MM.1S (cell line): ENCODE measurements at regions not wholly inside any gene's neighbourhood (a gene's known extent, or its start where the extent isn't known, plus 50 kb on each side); places are given as distances from the start of the nearest gene placed in this dataset.

ENCODE experiments used
- DNase-seq: peaks from one replicate; pipeline ENCODE4 v3.0.0-alpha.2; 2015
- H2AFZ ChIP-seq: fragments of 300-600 bp; sonication (generic); 2 replicates; pipeline ENCODE4 v1.6.0; 2016; ENCODE audit warnings: antibody characterized with exemption, low read length
- H3F3A ChIP-seq: fragments of 300-600 bp; sonication (generic); 2 replicates; pipeline ENCODE4 v1.6.1; 2016; ENCODE audit warnings: mild to moderate bottlenecking, antibody characterized with exemption, low read length, moderate library complexity, mixed read lengths; ENCODE audit not compliant: insufficient read depth
- H3K27ac ChIP-seq: fragments of 300-600 bp; sonication (generic); 2 replicates; pipeline ENCODE4 v1.5.1; 2016; ENCODE audit warnings: mild to moderate bottlenecking, low read length
- H3K27me3 ChIP-seq: fragments of 300-600 bp; sonication (generic); replicated peaks from 2 replicates; pipeline ENCODE4 v1.6.0; 2016; ENCODE audit warnings: low read length; ENCODE audit not compliant: insufficient read depth
- H3K36me3 ChIP-seq: fragments of 300-600 bp; sonication (generic); replicated peaks from 2 replicates; pipeline ENCODE4 v1.6.1; 2016; ENCODE audit warnings: mild to moderate bottlenecking, low read length, mixed read lengths; ENCODE audit not compliant: insufficient read depth
- H3K4me1 ChIP-seq: fragments of 300-600 bp; sonication (generic); 2 replicates; pipeline ENCODE4 v1.6.1; 2016; ENCODE audit warnings: low read length, mixed read lengths
- H3K4me2 ChIP-seq: fragments of 300-600 bp; sonication (generic); 2 replicates; pipeline ENCODE4 v1.6.0; 2016; ENCODE audit warnings: low read depth, low read length
- H3K4me3 ChIP-seq: fragments of 300-600 bp; sonication (generic); 2 replicates; pipeline ENCODE4 v1.5.1; 2016; ENCODE audit warnings: low read length, mixed read lengths
- H3K79me2 ChIP-seq: fragments of 300-600 bp; sonication (generic); 2 replicates; pipeline ENCODE4 v1.6.1; 2016; ENCODE audit warnings: mixed run types, low read length, mixed read lengths
- H3K9ac ChIP-seq: fragments of 300-600 bp; sonication (generic); 2 replicates; pipeline ENCODE4 v1.6.1; 2016; ENCODE audit warnings: low read length, mixed read lengths
- H3K9me2 ChIP-seq: fragments of 300-600 bp; sonication (generic); replicated peaks from 2 replicates; pipeline ENCODE4 v1.6.1; 2016; ENCODE audit warnings: mild to moderate bottlenecking, low read length, mixed read lengths; ENCODE audit not compliant: insufficient read depth
- H3K9me3 ChIP-seq: fragments of 300-600 bp; sonication (generic); replicated peaks from 2 replicates; pipeline ENCODE4 v1.6.1; 2016; ENCODE audit warnings: mild to moderate bottlenecking, low read length, mixed read lengths; ENCODE audit not compliant: insufficient read depth
- H4K20me1 ChIP-seq: fragments of 300-600 bp; sonication (generic); 2 replicates; pipeline ENCODE4 v1.6.1; 2016; ENCODE audit warnings: mild to moderate bottlenecking, low read length, moderate library complexity, mixed read lengths; ENCODE audit not compliant: insufficient read depth
- CTCF ChIP-seq: fragments of 300-600 bp; sonication (generic); IDR thresholded peaks from 2 replicates; pipeline ENCODE4 v1.5.1; 2016; ENCODE audit warnings: antibody characterized with exemption, low read length, mixed read lengths
- EZH2 ChIP-seq: fragments of 300-600 bp; sonication (generic); optimal IDR thresholded peaks from 2 replicates; pipeline ENCODE3; 2017; ENCODE audit warnings: low read depth, mild to moderate bottlenecking, antibody characterized with exemption, low read length, mixed read lengths
- EZH2phosphoT487 ChIP-seq: fragments of 300-600 bp; sonication (generic); IDR thresholded peaks from 2 replicates; pipeline ENCODE4 v1.6.1; 2018; ENCODE audit warnings: antibody characterized with exemption, low read length

- no peaks in the 10 kb centered on the region for H3K36me3 ChIP-seq
- no peak overlapping the region for H3K9ac ChIP-seq
- H3K27me3 ChIP-seq = no peaks in the 10 kb centered on the region
- H3K27ac ChIP-seq = no peak overlapping the region
- DNase-seq = no peak
- H4K20me1 ChIP-seq = no peaks in the 10 kb centered on the region
- H2AFZ ChIP-seq = no peak overlapping the region
- H3K9me2 ChIP-seq = no peaks in the 10 kb centered on the region
- TF ChIP-seq CTCF (no peak), EZH2phosphoT487 (no peak), EZH2 (no peak)
- no peaks in the 10 kb centered on the region for H3K79me2 ChIP-seq
- no peak overlapping the region for H3K4me3 ChIP-seq
- H3K4me2 ChIP-seq = no peak overlapping the region
- H3F3A ChIP-seq = no peaks in the 10 kb centered on the region
- H3K4me1 ChIP-seq = no peaks in the 10 kb centered on the region
- no peaks in the 10 kb centered on the region for H3K9me3 ChIP-seq
Measured at GRCh38 chr4:35237924-35238323, 1006.4 kb downstream of the ARAP2 start.

- Histone ChIP-seq H3F3A (no peaks in the 10 kb centered on the region), H3K4me3 (no peak overlapping the region), H3K36me3 (no peaks in the 10 kb centered on the region), H3K4me2 (no peak overlapping the region), H3K9me3 (no peaks in the 10 kb centered on the region), H3K9me2 (no peaks in the 10 kb centered on the region), H3K27ac (no peak overlapping the region), H3K9ac (no peak overlapping the region), H2AFZ (no peak overlapping the region), H3K27me3 (no peaks in the 10 kb centered on the region), H3K79me2 (no peaks in the 10 kb centered on the region), H3K4me1 (no peaks in the 10 kb centered on the region), H4K20me1 (no peaks in the 10 kb centered on the region)
- TF ChIP-seq CTCF (no peak), EZH2 (no peak), EZH2phosphoT487 (no peak)
- DNase-seq = no peak
Measured at GRCh38 chr4:35238793-35239192, 1005.5 kb downstream of the ARAP2 start.

GRCh38 chr4:35246493-35246892, 997.8 kb downstream of the ARAP2 start:
- no peak overlapping the region for H2AFZ ChIP-seq
- no peak for TF ChIP-seq CTCF
- no peak for TF ChIP-seq EZH2
- TF ChIP-seq EZH2phosphoT487 = no peak

More at GRCh38 chr4:35246493-35246892, 997.8 kb downstream of the ARAP2 start:
- H3K79me2 ChIP-seq = no peaks in the 10 kb centered on the region
- no peaks in the 10 kb centered on the region for H4K20me1 ChIP-seq
- DNase-seq = no peak
- H3K4me3 ChIP-seq = no peak overlapping the region
- no peak overlapping the region for H3K27ac ChIP-seq
- no peaks in the 10 kb centered on the region for H3K27me3 ChIP-seq
- H3K36me3 ChIP-seq = no peaks in the 10 kb centered on the region
- no peaks in the 10 kb centered on the region for H3K4me1 ChIP-seq
- no peaks in the 10 kb centered on the region for H3F3A ChIP-seq
- no peak overlapping the region for H3K4me2 ChIP-seq
- H3K9me3 ChIP-seq = no peaks in the 10 kb centered on the region
- no peak overlapping the region for H3K9ac ChIP-seq
- H3K9me2 ChIP-seq = no peaks in the 10 kb centered on the region
